SK-N-SH (cell line): ENCODE measurements at regions not wholly inside any gene's neighbourhood (a gene's known extent, or its start where the extent isn't known, plus 50 kb on each side); places are given as distances from the start of the nearest gene placed in this dataset.

Source experiments
- CTCF ChIA-PET: fragments of 300-600, 350-600 bp; formaldehyde crosslinking; extraction: SDS; loops from one replicate; lab custom pipeline; 2021; lab: Yijun Ruan, JAX
- POLR2A ChIA-PET: fragments of 350-600 bp; sonication (Branson Sonifier 250); formaldehyde crosslinking; extraction: SDS; loops from one replicate; lab custom pipeline; 2020; ENCODE audit warnings: antibody characterized with exemption, inconsistent platforms; lab: Yijun Ruan, JAX
- DNase-seq: peaks from one replicate; pipeline ENCODE4 v3.0.0; 2012
- H2AFZ ChIP-seq: fragments of 200-600 bp; sonication (generic); 2 replicates; pipeline ENCODE4 v1.8.1; 2016; ENCODE audit warnings: antibody characterized with exemption, mild to moderate bottlenecking, low read depth
- H3F3A ChIP-seq: fragments of 200-600 bp; sonication (generic); replicated peaks from 2 replicates; pipeline ENCODE3; 2016; ENCODE audit warnings: antibody characterized with exemption, mild to moderate bottlenecking; ENCODE audit not compliant: insufficient read depth
- H3K27ac ChIP-seq, 2 experiments: fragments of 200-500 bp in 1 of 2; fragments of 200-600 bp in 1 of 2; sonication (Bioruptor generic) in 1 of 2; sonication (generic), shearing (Covaris generic) in 1 of 2; 2 replicates each; pipeline versions ENCODE4 v1.5.1 to v1.6.1; 2014 to 2016; ENCODE audit warnings: low read depth in 2 of 2, inconsistent platforms in 1 of 2, low read length in 1 of 2, mild to moderate bottlenecking in 1 of 2, mixed read lengths in 1 of 2
- H3K27me3 ChIP-seq: fragments of 200-600 bp; sonication (generic), shearing (Covaris generic); 2 replicates; pipeline ENCODE4 v1.6.1; 2016; ENCODE audit warnings: mixed run types; ENCODE audit not compliant: insufficient read depth
- H3K36me3 ChIP-seq, 2 experiments: fragments of 200-500 bp in 1 of 2; fragments of 200-600 bp in 1 of 2; sonication (Bioruptor generic) in 1 of 2; sonication (generic) in 1 of 2; replicated peaks in 1 of 2; 2 replicates each; pipeline versions ENCODE3 to v1.5.1; 2014 to 2016; ENCODE audit warnings: low read length in 1 of 2, mild to moderate bottlenecking in 1 of 2; ENCODE audit not compliant: insufficient read depth in 2 of 2, control insufficient read depth in 1 of 2
- H3K4me1 ChIP-seq, 2 experiments: fragments of 200-500 bp in 1 of 2; fragments of 200-600 bp in 1 of 2; sonication (Bioruptor generic) in 1 of 2; sonication (generic), shearing (Covaris generic) in 1 of 2; 2 replicates each; pipeline versions ENCODE4 v1.5.1 to v1.6.1; 2014 to 2016; ENCODE audit warnings: low read depth in 1 of 2, low read length in 1 of 2, mixed run types in 1 of 2; ENCODE audit not compliant: insufficient read depth in 2 of 2, control insufficient read depth in 1 of 2
- H3K4me2 ChIP-seq: fragments of 200-600 bp; sonication (generic), shearing (Covaris generic); 2 replicates; pipeline ENCODE4 v1.6.1; 2017; ENCODE audit warnings: mixed run types
- H3K4me3 ChIP-seq, 2 experiments: fragments of 200-500 bp in 1 of 2; fragments of 200-600 bp in 1 of 2; sonication (Bioruptor generic) in 1 of 2; sonication (generic), shearing (Covaris generic) in 1 of 2; 2 replicates each; pipeline versions ENCODE4 v1.5.1 to v1.8.1; 2014 to 2016; ENCODE audit warnings: low read depth in 2 of 2, inconsistent platforms in 1 of 2, low read length in 1 of 2, mild to moderate bottlenecking in 1 of 2, mixed read lengths in 1 of 2, moderate library complexity in 1 of 2
- H3K79me2 ChIP-seq: fragments of 200-600 bp; sonication (generic); 2 replicates; pipeline ENCODE4 v1.8.1; 2017; ENCODE audit warnings: mild to moderate bottlenecking; ENCODE audit not compliant: insufficient read depth
- H3K9ac ChIP-seq: fragments of 200-600 bp; sonication (generic); 2 replicates; pipeline ENCODE4 v1.6.1; 2017; ENCODE audit warnings: mixed run types
- H3K9me2 ChIP-seq: fragments of 200-600 bp; sonication (generic); 2 replicates; pipeline ENCODE4 v1.6.1; 2017; ENCODE audit warnings: mixed run types
- H3K9me3 ChIP-seq: fragments of 200-600 bp; sonication (generic); 2 replicates; pipeline ENCODE4 v1.6.1; 2017; ENCODE audit warnings: mixed run types, mild to moderate bottlenecking, moderate library complexity
- H4K20me1 ChIP-seq: fragments of 200-600 bp; sonication (generic); 2 replicates; pipeline ENCODE4 v1.6.1; 2017; ENCODE audit warnings: mild to moderate bottlenecking, mixed run types; ENCODE audit not compliant: insufficient read depth
- CHD2 ChIP-seq: fragments of 150-350 bp; IDR thresholded peaks from 2 replicates; pipeline ENCODE4 v1.6.1; 2018; ENCODE audit warnings: low read length; ENCODE audit not compliant: partially characterized antibody
- ELF1 ChIP-seq: IDR thresholded peaks from 2 replicates; pipeline ENCODE4 v1.4.0; 2012
- EZH2phosphoT487 ChIP-seq: fragments of 200-600 bp; sonication (generic); IDR thresholded peaks from 2 replicates; pipeline ENCODE4 v1.6.1; 2017; ENCODE audit warnings: low read depth, mixed run types, mild to moderate bottlenecking, antibody characterized with exemption, moderate library complexity, borderline replicate concordance
- FOSL2 ChIP-seq: IDR thresholded peaks from 2 replicates; pipeline ENCODE4 v1.4.0; 2012; ENCODE audit warnings: low read depth, mild to moderate bottlenecking, moderate library complexity, borderline replicate concordance
- GABPA ChIP-seq: IDR thresholded peaks from 2 replicates; pipeline ENCODE4 v1.4.0; 2012; ENCODE audit warnings: low read depth, mild to moderate bottlenecking
- GATA2 ChIP-seq: sonication (generic); formaldehyde crosslinking; IDR thresholded peaks from 2 replicates; pipeline ENCODE4 v1.5.0; 2020; ENCODE audit warnings: mild to moderate bottlenecking, missing genetic modification reagents
- JUND ChIP-seq: IDR thresholded peaks from 2 replicates; pipeline ENCODE4 v1.4.0; 2012
- MEF2A ChIP-seq: IDR thresholded peaks from 2 replicates; pipeline ENCODE4 v1.4.0; 2012; ENCODE audit warnings: low read depth, borderline replicate concordance
- NFIC ChIP-seq: IDR thresholded peaks from 2 replicates; pipeline ENCODE4 v1.4.0; 2012; ENCODE audit warnings: borderline replicate concordance
- RCOR1 ChIP-seq: fragments of 150-350 bp; IDR thresholded peaks from 2 replicates; pipeline ENCODE4 v1.6.1; 2017; ENCODE audit warnings: antibody characterized with exemption, low read length
- RXRA ChIP-seq: IDR thresholded peaks from 2 replicates; pipeline ENCODE4 v1.4.0; 2012; ENCODE audit warnings: low read depth, mild to moderate bottlenecking, borderline replicate concordance
- TAF1 ChIP-seq: IDR thresholded peaks from 2 replicates; pipeline ENCODE4 v1.6.1; 2012; ENCODE audit warnings: low read depth, mild to moderate bottlenecking, low read length, moderate library complexity, borderline replicate concordance
- TCF12 ChIP-seq: IDR thresholded peaks from 2 replicates; pipeline ENCODE4 v1.4.0; 2012
- TEAD4 ChIP-seq: IDR thresholded peaks from 2 replicates; pipeline ENCODE4 v1.4.0; 2012; ENCODE audit warnings: mild to moderate bottlenecking, borderline replicate concordance; ENCODE audit not compliant: insufficient read depth
- YY1 ChIP-seq: IDR thresholded peaks from 2 replicates; pipeline ENCODE4 v1.4.0; 2012; ENCODE audit warnings: low read depth, mild to moderate bottlenecking
- WGBS: methylation state at CpG from one replicate; pipeline ENCODE4 v1.1.6; 2017; ENCODE audit warnings: low lambda C conversion rate; 5-methylcytosine and 5-hydroxymethylcytosine counted together
- TF ChIP-seq, protein P1 (sequence below): IDR thresholded peaks from 2 replicates; pipeline ENCODE4 v1.4.0; 2012; ENCODE audit warnings: low read depth
- TF ChIP-seq, protein P2 (sequence below): IDR thresholded peaks from 2 replicates; pipeline ENCODE4; 2012
- TF ChIP-seq, protein P3 (sequence below): IDR thresholded peaks from 2 replicates; pipeline ENCODE4 v1.4.0; 2012; ENCODE audit warnings: low read depth, borderline replicate concordance
- TF ChIP-seq, protein P4 (sequence below): IDR thresholded peaks from 2 replicates; pipeline ENCODE4 v1.6.1; 2012; ENCODE audit warnings: mild to moderate bottlenecking, low read depth, low read length, moderate library complexity

DNA sequence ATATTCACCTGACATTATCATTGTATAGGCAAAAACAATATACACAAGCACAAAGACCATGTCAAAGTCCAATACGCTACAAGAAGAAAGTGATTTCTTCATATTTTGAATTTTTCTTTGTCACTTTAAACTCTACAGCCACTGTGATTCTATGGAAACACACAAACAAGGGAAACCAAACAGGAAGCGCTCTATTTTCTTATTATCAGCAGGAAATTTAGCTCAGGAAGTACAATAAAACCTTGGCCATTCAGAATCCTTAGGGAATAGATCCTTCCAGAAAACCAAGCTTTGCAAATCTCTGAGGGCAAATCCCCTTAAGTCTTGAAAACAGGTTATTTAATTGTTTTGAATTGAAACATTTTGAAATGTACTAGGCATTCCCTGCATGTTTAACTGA is 336.2 kb downstream of the EPHA4 start:
- Histone ChIP-seq H4K20me1 (no peaks in the 10 kb centered on the region), H3K4me1 (peaks cover 0 to 4% of the 10 kb centered on the region in 2 experiments; a peak in 1 of 4 replicates), H3K27ac (no peak overlapping the region), H3K9ac (no peak overlapping the region), H3K79me2 (no peaks in the 10 kb centered on the region), H3K4me2 (no peak overlapping the region), H3K9me2 (no peaks in the 10 kb centered on the region), H3K36me3 (no peaks in the 10 kb centered on the region), H3F3A (no peaks in the 10 kb centered on the region), H3K27me3 (no peaks in the 10 kb centered on the region), H3K4me3 (no peak overlapping the region), H3K9me3 (no peaks in the 10 kb centered on the region), H2AFZ (no peak overlapping the region)
- WGBS = 3% methylated on average over 2 of the region's 2 CpGs
- CTCF ChIA-PET = no interaction called here
- POLR2A ChIA-PET = no interaction called here
- DNase-seq = no peak
- TF ChIP-seq TCF12 (no peak), YY1 (no peak), NFIC (no peak), RCOR1 (no peak), TEAD4 (no peak), FOSL2 (no peak), EZH2phosphoT487 (no peak), TAF1 (no peak), GABPA (no peak), ELF1 (no peak), CHD2 (no peak), RXRA (no peak), JUND (no peak), MEF2A (no peak), GATA2 (CRISPR knock-in tag) (no peak)
- TF ChIP-seq, protein P1, sequence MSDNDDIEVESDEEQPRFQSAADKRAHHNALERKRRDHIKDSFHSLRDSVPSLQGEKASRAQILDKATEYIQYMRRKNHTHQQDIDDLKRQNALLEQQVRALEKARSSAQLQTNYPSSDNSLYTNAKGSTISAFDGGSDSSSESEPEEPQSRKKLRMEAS = no peak
- TF ChIP-seq, protein P2, sequence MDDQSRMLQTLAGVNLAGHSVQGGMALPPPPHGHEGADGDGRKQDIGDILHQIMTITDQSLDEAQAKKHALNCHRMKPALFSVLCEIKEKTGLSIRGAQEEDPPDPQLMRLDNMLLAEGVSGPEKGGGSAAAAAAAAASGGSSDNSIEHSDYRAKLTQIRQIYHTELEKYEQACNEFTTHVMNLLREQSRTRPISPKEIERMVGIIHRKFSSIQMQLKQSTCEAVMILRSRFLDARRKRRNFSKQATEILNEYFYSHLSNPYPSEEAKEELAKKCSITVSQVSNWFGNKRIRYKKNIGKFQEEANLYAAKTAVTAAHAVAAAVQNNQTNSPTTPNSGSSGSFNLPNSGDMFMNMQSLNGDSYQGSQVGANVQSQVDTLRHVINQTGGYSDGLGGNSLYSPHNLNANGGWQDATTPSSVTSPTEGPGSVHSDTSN = no peak
- TF ChIP-seq, protein P3, sequence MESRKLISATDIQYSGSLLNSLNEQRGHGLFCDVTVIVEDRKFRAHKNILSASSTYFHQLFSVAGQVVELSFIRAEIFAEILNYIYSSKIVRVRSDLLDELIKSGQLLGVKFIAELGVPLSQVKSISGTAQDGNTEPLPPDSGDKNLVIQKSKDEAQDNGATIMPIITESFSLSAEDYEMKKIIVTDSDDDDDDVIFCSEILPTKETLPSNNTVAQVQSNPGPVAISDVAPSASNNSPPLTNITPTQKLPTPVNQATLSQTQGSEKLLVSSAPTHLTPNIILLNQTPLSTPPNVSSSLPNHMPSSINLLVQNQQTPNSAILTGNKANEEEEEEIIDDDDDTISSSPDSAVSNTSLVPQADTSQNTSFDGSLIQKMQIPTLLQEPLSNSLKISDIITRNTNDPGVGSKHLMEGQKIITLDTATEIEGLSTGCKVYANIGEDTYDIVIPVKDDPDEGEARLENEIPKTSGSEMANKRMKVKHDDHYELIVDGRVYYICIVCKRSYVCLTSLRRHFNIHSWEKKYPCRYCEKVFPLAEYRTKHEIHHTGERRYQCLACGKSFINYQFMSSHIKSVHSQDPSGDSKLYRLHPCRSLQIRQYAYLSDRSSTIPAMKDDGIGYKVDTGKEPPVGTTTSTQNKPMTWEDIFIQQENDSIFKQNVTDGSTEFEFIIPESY = no peak
- TF ChIP-seq, protein P4, sequence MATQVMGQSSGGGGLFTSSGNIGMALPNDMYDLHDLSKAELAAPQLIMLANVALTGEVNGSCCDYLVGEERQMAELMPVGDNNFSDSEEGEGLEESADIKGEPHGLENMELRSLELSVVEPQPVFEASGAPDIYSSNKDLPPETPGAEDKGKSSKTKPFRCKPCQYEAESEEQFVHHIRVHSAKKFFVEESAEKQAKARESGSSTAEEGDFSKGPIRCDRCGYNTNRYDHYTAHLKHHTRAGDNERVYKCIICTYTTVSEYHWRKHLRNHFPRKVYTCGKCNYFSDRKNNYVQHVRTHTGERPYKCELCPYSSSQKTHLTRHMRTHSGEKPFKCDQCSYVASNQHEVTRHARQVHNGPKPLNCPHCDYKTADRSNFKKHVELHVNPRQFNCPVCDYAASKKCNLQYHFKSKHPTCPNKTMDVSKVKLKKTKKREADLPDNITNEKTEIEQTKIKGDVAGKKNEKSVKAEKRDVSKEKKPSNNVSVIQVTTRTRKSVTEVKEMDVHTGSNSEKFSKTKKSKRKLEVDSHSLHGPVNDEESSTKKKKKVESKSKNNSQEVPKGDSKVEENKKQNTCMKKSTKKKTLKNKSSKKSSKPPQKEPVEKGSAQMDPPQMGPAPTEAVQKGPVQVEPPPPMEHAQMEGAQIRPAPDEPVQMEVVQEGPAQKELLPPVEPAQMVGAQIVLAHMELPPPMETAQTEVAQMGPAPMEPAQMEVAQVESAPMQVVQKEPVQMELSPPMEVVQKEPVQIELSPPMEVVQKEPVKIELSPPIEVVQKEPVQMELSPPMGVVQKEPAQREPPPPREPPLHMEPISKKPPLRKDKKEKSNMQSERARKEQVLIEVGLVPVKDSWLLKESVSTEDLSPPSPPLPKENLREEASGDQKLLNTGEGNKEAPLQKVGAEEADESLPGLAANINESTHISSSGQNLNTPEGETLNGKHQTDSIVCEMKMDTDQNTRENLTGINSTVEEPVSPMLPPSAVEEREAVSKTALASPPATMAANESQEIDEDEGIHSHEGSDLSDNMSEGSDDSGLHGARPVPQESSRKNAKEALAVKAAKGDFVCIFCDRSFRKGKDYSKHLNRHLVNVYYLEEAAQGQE = no peak
- TF ChIP-seq, all 33 proteins: peak for 0
